ENCODE measurements at regions not wholly inside any gene's neighbourhood (a gene's known extent, or its start where the extent isn't known, plus 50 kb on each side); places are given as distances from the start of the nearest gene placed in this dataset.

DNA sequence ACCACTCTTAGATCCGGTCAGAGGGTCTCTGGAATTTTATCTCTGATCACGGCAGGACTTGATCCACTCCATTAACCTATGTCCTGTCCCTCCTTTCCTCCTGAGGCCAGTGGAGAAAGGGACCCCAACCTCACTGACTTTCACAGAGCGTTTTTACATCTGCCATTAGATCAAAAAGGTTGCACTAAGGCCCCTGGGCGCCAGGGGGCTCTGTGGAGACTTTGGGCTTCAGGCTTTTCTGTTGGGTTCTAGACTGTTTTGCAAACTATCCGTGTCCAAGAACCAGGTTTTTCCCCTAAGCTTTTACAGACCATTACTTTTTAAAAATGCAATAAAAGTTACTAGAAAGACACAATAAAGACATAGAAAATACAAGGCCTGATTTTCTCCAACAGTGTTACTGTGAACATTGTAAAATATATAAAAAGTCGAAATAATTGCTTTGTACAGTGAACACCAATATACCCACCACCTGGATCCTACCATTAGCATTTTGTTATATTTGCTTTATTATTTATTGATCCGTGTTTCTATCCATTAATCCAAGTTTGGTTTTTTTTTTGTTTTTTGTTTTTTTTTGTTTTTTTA, 159.7 kb downstream of the POLR2M start:
- FAIRE-seq (no peak), DNase-seq (ENCODE audit: low read depth in 1 of 2, low spot score in 2 of 2) (peak; percentile 38 to 87)
- TF ChIP-seq HDAC2 (IDR thresholded peaks at IDR 0.05; ENCODE audit: borderline replicate concordance in 1 of 2, low read depth in 2 of 2, low read length in 2 of 2) (no peak), SP4 (IDR thresholded peaks at IDR 0.05; ENCODE audit: low read length) (no peak), JUND (IDR thresholded peaks at IDR 0.05; ENCODE audit: low read length) (no peak), PHF8 (conservative IDR thresholded peaks at IDR 0.05; ENCODE audit: low read depth, low read length) (no peak), SP1 (IDR thresholded peaks at IDR 0.05; ENCODE audit: low read depth, low read length) (no peak), YY1 (IDR thresholded peaks at IDR 0.05; ENCODE audit: low read depth, low read length) (peak; percentile 69; the same call in 1 of the 2 replicates), SRF (IDR thresholded peaks at IDR 0.05; ENCODE audit: low read depth, low read length) (no peak), TCF12 (IDR thresholded peaks at IDR 0.05; ENCODE audit: low read depth, low read length) (no peak), POU5F1 (IDR thresholded peaks at IDR 0.05; ENCODE audit: low read depth, low read length) (no peak), CTCF (IDR thresholded peaks at IDR 0.05; ENCODE audit: control extremely low read depth in 1 of 3, insufficient read depth in 1 of 3, low read depth in 1 of 3, low read length in 3 of 3) (peak; percentile 61 to 90 (median 78)), CEBPB (IDR thresholded peaks at IDR 0.05; ENCODE audit: low read depth, low read length) (no peak)
- TF ChIP-seq, protein P1, sequence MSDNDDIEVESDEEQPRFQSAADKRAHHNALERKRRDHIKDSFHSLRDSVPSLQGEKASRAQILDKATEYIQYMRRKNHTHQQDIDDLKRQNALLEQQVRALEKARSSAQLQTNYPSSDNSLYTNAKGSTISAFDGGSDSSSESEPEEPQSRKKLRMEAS (IDR thresholded peaks at IDR 0.05), result no peak

More for the DNA sequence above, 159.7 kb downstream of the POLR2M start:
- Histone ChIP-seq H3K79me1 (ENCODE audit: low read depth, low read length) (no peaks in the 10 kb centered on the region), H3K23ac (ENCODE audit: insufficient read length) (no peak overlapping the region), H3K56ac (replicated peaks; ENCODE audit: insufficient read length, low read depth, low read length) (no peak overlapping the region), H3K23me2 (ENCODE audit: low read depth, low read length) (no peaks in the 10 kb centered on the region), H4K5ac (ENCODE audit: insufficient read length, low read depth, low read length) (no peak overlapping the region), H3K18ac (ENCODE audit: extremely low read depth, low read length) (no peak overlapping the region), H2AFZ (ENCODE audit: low read length) (no peak overlapping the region), H3K27ac (ENCODE audit: low read depth, low read length) (no peak overlapping the region), H4K20me1 (replicated peaks in 1 of 2; ENCODE audit: control insufficient read depth in 1 of 2, insufficient read depth in 2 of 2, low read length in 2 of 2) (peaks cover 0 to 2% of the 10 kb centered on the region in 2 experiments), H3K14ac (ENCODE audit: insufficient read length) (no peak overlapping the region), H3K27me3 (replicated peaks in 1 of 4; ENCODE audit: control insufficient read depth in 3 of 4, extremely low read depth in 1 of 4, insufficient read depth in 3 of 4, low read length in 3 of 4) (no peaks in the 10 kb centered on the region), H2BK20ac (ENCODE audit: low read length) (no peak overlapping the region), H2BK12ac (ENCODE audit: low read depth, low read length) (no peak overlapping the region), H2AK5ac (ENCODE audit: low read depth, low read length) (no peak overlapping the region), H2BK5ac (ENCODE audit: low read depth, low read length) (no peak overlapping the region), H4K8ac (ENCODE audit: extremely low read depth, insufficient read depth, low read length) (no peak overlapping the region), H2BK15ac (ENCODE audit: low read length) (no peak overlapping the region), H3K9ac (replicated peaks in 1 of 4; ENCODE audit: extremely low read depth in 1 of 4, low read depth in 3 of 4, low read length in 3 of 4) (no peak overlapping the region), H3K79me2 (ENCODE audit: control insufficient read depth in 1 of 2, insufficient read depth in 2 of 2, low read length in 2 of 2) (no peaks in the 10 kb centered on the region), H3K36me3 (ENCODE audit: control insufficient read depth in 2 of 4, insufficient read depth in 4 of 4, low read length in 3 of 4) (no peaks in the 10 kb centered on the region), H3K4ac (replicated peaks; ENCODE audit: insufficient read length, low read depth, low read length) (no peak overlapping the region), H3K4me1 (replicated peaks in 1 of 4; ENCODE audit: control insufficient read depth in 3 of 4, insufficient read depth in 4 of 4, low read length in 3 of 4) (no peaks in the 10 kb centered on the region), H3K9me3 (ENCODE audit: insufficient read depth in 2 of 2, low read depth in 1 of 2, low read length in 1 of 2) (no peaks in the 10 kb centered on the region), H4K91ac (replicated peaks; ENCODE audit: insufficient read length, low read length) (no peak overlapping the region), H3K4me2 (ENCODE audit: insufficient read depth in 1 of 2, low read depth in 2 of 2, low read length in 2 of 2) (no peak overlapping the region), H2BK120ac (replicated peaks; ENCODE audit: low read depth, low read length) (no peak overlapping the region), H3K4me3 (ENCODE audit: extremely low read depth in 1 of 4, insufficient read depth in 2 of 4, low read depth in 3 of 4, low read length in 4 of 4) (no peak overlapping the region)
- CTCF ChIA-PET (ENCODE audit: partially characterized antibody), result interaction anchor here (0.5 to 19.0 kb wide), 39 partner anchors 9 to 326 kb away, joined by 3 to 530 read pairs (median 4); partner anchors contain the start of gene ALDH1A2
- POLR2A ChIA-PET (ENCODE audit: partially characterized antibody), result interaction anchor here (1.2 kb wide), 1 partner anchor 201 kb away, joined by 3 read pairs; no protein-coding TSS in a partner anchor
- WGBS, 2 experiments (ENCODE audit: extremely low coverage in 1 of 2, insufficient coverage in 1 of 2, insufficient read length in 1 of 2, insufficient replicate concordance in 2 of 2, low coverage in 1 of 2, low lambda C conversion rate in 2 of 2, missing lambda C conversion rate in 1 of 2), result 49% methylated on average over 6 of the region's 7 CpGs; no CpG with 5 or more reads in 1 of the 2 experiments

Data from H1 (cell line).